A549 (cell line): ENCODE measurements at regions not wholly inside any gene's neighbourhood (a gene's known extent, or its start where the extent isn't known, plus 50 kb on each side); places are given as distances from the start of the nearest gene placed in this dataset.

ENCODE experiments used
- BHLHE40 ChIP-seq: IDR thresholded peaks from 2 replicates; pipeline ENCODE4 v1.6.1; 2012; ENCODE audit warnings: low read depth, low read length, inconsistent platforms
- EP300 ChIP-seq, 2 experiments: fragments of >200 bp; sonication (Bioruptor Twin); formaldehyde crosslinking; IDR thresholded peaks; 2 replicates in 1 of 2; 3 replicates in 1 of 2; pipeline ENCODE4 v1.6.1; 2016 to 2017
- KDM1A ChIP-seq: fragments of 200-600 bp; sonication (generic); IDR thresholded peaks from 2 replicates; pipeline ENCODE4 v1.6.1; 2016; ENCODE audit warnings: low read depth, mild to moderate bottlenecking
- POLR2A ChIP-seq: IDR thresholded peaks from 2 replicates; pipeline ENCODE4 v1.6.1; 2012; ENCODE audit warnings: mild to moderate bottlenecking, low read length
- RAD21 ChIP-seq, 2 experiments: fragments of >200 bp in 1 of 2; sonication (Bioruptor Twin) in 1 of 2; formaldehyde crosslinking in 1 of 2; IDR thresholded peaks in 1 of 2; conservative IDR thresholded peaks in 1 of 2; 2 replicates in 1 of 2; 3 replicates in 1 of 2; pipeline ENCODE4 v1.6.1; 2012 to 2018; ENCODE audit warnings: inconsistent platforms in 1 of 2
- SMC3 ChIP-seq: fragments of >200 bp; sonication (Bioruptor Twin); formaldehyde crosslinking; IDR thresholded peaks from 3 replicates; pipeline ENCODE4 v1.6.1; 2018; ENCODE audit warnings: inconsistent platforms
- TF ChIP-seq, protein P1 (sequence below): fragments of >200 bp; sonication (Bioruptor Twin); formaldehyde crosslinking; IDR thresholded peaks from 3 replicates; pipeline ENCODE4 v1.5.1; 2016
- TF ChIP-seq, protein P2 (sequence below): fragments of 450-650 bp; IDR thresholded peaks from 2 replicates; pipeline ENCODE4 v1.6.1; 2014; ENCODE audit warnings: antibody characterized with exemption
- TF ChIP-seq, protein P3 (sequence below): fragments of 200-600 bp; sonication (generic); IDR thresholded peaks from 2 replicates; pipeline ENCODE4 v1.6.1; 2016; ENCODE audit warnings: antibody characterized with exemption, mild to moderate bottlenecking, moderate library complexity

DNA sequence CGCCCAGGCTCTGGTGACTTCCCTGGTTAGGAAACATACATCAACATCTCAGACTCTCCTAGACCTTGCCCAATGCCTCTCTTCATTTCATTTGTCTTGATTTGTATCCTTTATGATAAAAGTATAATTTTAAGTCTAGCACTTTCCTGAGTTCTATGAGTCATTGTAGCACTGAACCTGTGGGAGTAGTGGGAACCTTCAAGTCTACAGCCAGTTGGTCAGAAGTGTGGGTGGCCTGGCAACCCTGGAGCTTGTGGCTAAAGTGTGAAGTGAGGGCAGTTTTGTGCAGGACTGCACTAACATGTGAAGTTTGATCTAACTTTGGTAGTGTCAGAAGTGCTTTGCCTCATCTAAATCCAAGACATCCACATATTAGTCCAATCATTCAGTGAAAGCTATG lies 259.3 kb upstream of the IGFBP7 start:
- TF ChIP-seq, protein P1, sequence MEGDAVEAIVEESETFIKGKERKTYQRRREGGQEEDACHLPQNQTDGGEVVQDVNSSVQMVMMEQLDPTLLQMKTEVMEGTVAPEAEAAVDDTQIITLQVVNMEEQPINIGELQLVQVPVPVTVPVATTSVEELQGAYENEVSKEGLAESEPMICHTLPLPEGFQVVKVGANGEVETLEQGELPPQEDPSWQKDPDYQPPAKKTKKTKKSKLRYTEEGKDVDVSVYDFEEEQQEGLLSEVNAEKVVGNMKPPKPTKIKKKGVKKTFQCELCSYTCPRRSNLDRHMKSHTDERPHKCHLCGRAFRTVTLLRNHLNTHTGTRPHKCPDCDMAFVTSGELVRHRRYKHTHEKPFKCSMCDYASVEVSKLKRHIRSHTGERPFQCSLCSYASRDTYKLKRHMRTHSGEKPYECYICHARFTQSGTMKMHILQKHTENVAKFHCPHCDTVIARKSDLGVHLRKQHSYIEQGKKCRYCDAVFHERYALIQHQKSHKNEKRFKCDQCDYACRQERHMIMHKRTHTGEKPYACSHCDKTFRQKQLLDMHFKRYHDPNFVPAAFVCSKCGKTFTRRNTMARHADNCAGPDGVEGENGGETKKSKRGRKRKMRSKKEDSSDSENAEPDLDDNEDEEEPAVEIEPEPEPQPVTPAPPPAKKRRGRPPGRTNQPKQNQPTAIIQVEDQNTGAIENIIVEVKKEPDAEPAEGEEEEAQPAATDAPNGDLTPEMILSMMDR: no peak
- TF ChIP-seq RAD21 (conservative IDR thresholded peaks at IDR 0.05 in 1 of 2, IDR thresholded peaks at IDR 0.05 in 1 of 2) (no peak), POLR2A (no peak), EP300 (IDR thresholded peaks at IDR 0.05) (no peak), SMC3 (no peak), BHLHE40 (no peak), KDM1A (no peak)
- TF ChIP-seq, protein P2, sequence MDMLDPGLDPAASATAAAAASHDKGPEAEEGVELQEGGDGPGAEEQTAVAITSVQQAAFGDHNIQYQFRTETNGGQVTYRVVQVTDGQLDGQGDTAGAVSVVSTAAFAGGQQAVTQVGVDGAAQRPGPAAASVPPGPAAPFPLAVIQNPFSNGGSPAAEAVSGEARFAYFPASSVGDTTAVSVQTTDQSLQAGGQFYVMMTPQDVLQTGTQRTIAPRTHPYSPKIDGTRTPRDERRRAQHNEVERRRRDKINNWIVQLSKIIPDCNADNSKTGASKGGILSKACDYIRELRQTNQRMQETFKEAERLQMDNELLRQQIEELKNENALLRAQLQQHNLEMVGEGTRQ: no peak
- TF ChIP-seq, protein P3, sequence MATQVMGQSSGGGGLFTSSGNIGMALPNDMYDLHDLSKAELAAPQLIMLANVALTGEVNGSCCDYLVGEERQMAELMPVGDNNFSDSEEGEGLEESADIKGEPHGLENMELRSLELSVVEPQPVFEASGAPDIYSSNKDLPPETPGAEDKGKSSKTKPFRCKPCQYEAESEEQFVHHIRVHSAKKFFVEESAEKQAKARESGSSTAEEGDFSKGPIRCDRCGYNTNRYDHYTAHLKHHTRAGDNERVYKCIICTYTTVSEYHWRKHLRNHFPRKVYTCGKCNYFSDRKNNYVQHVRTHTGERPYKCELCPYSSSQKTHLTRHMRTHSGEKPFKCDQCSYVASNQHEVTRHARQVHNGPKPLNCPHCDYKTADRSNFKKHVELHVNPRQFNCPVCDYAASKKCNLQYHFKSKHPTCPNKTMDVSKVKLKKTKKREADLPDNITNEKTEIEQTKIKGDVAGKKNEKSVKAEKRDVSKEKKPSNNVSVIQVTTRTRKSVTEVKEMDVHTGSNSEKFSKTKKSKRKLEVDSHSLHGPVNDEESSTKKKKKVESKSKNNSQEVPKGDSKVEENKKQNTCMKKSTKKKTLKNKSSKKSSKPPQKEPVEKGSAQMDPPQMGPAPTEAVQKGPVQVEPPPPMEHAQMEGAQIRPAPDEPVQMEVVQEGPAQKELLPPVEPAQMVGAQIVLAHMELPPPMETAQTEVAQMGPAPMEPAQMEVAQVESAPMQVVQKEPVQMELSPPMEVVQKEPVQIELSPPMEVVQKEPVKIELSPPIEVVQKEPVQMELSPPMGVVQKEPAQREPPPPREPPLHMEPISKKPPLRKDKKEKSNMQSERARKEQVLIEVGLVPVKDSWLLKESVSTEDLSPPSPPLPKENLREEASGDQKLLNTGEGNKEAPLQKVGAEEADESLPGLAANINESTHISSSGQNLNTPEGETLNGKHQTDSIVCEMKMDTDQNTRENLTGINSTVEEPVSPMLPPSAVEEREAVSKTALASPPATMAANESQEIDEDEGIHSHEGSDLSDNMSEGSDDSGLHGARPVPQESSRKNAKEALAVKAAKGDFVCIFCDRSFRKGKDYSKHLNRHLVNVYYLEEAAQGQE: no peak
